ENCODE measurements at regions not wholly inside any gene's neighbourhood (a gene's known extent, or its start where the extent isn't known, plus 50 kb on each side); places are given as distances from the start of the nearest gene placed in this dataset.
A peak's percentile ranks its signal among the peaks of the same experiment; 100 is the strongest.

GRCh38 chr1:11374748-11375110 lies 101.7 kb downstream of the UBIAD1 start:
- Histone ChIP-seq H3K36me3 (ENCODE audit: insufficient read depth, low read length) (no peaks in the 10 kb centered on the region), H3K4me3 (ENCODE audit: insufficient read depth, low read length) (no peak overlapping the region), H3K9me3 (ENCODE audit: low read depth, low read length) (no peaks in the 10 kb centered on the region), H2AFZ (ENCODE audit: low read length) (no peak overlapping the region), H3K4me2 (ENCODE audit: insufficient read depth, low read length) (no peak overlapping the region), H3K27me3 (ENCODE audit: insufficient read depth, low read length) (peaks cover 6% of the 10 kb centered on the region), H4K20me1 (ENCODE audit: insufficient read depth, low read length) (no peaks in the 10 kb centered on the region), H3K79me2 (ENCODE audit: insufficient read depth, low read length) (no peaks in the 10 kb centered on the region), H3K27ac (ENCODE audit: low read depth, low read length) (no peak overlapping the region), H3K4me1 (ENCODE audit: insufficient read depth, low read length) (no peaks in the 10 kb centered on the region)
- TF ChIP-seq CTCF (IDR thresholded peaks at IDR 0.05; ENCODE audit: extremely low read depth, low read depth, low read length) = no peak
- peak; percentile 59 for DNase-seq (ENCODE audit: insufficient read length, low spot score, missing footprints)

- H2AFZ ChIP-seq (ENCODE audit: low read length) = no peak overlapping the region
- TF ChIP-seq CTCF (IDR thresholded peaks at IDR 0.05; ENCODE audit: extremely low read depth, low read depth, low read length) = no peak
- DNase-seq (ENCODE audit: insufficient read length, low spot score, missing footprints) = peak; percentile 49
- no peaks in the 10 kb centered on the region for H3K79me2 ChIP-seq (ENCODE audit: insufficient read depth, low read length)
- H4K20me1 ChIP-seq (ENCODE audit: insufficient read depth, low read length) = no peaks in the 10 kb centered on the region
- no peaks in the 10 kb centered on the region for H3K36me3 ChIP-seq (ENCODE audit: insufficient read depth, low read length)
- H3K4me1 ChIP-seq (ENCODE audit: insufficient read depth, low read length) = no peaks in the 10 kb centered on the region
- no peaks in the 10 kb centered on the region for H3K9me3 ChIP-seq (ENCODE audit: low read depth, low read length)
- H3K4me3 ChIP-seq (ENCODE audit: insufficient read depth, low read length) = no peak overlapping the region
- no peak overlapping the region for H3K27ac ChIP-seq (ENCODE audit: low read depth, low read length)
- H3K4me2 ChIP-seq (ENCODE audit: insufficient read depth, low read length) = no peak overlapping the region
- H3K27me3 ChIP-seq (ENCODE audit: insufficient read depth, low read length) = peaks cover 6% of the 10 kb centered on the region
Observed at GRCh38 chr1:11377001-11377583, 101.9 kb upstream of the DISP3 start.

- no peaks in the 10 kb centered on the region for H3K36me3 ChIP-seq (ENCODE audit: insufficient read depth, low read length)
- DNase-seq (ENCODE audit: insufficient read length, low spot score, missing footprints) = peak; percentile 53
- H3K27ac ChIP-seq (ENCODE audit: low read depth, low read length) = no peak overlapping the region
- H3K4me3 ChIP-seq (ENCODE audit: insufficient read depth, low read length) = no peak overlapping the region
- H3K27me3 ChIP-seq (ENCODE audit: insufficient read depth, low read length) = peaks cover 6% of the 10 kb centered on the region
- no peaks in the 10 kb centered on the region for H3K79me2 ChIP-seq (ENCODE audit: insufficient read depth, low read length)
- H3K4me1 ChIP-seq (ENCODE audit: insufficient read depth, low read length) = no peaks in the 10 kb centered on the region
- no peak overlapping the region for H2AFZ ChIP-seq (ENCODE audit: low read length)
- no peak for TF ChIP-seq CTCF (IDR thresholded peaks at IDR 0.05; ENCODE audit: extremely low read depth, low read depth, low read length)
- H3K4me2 ChIP-seq (ENCODE audit: insufficient read depth, low read length) = no peak overlapping the region
- H4K20me1 ChIP-seq (ENCODE audit: insufficient read depth, low read length) = no peaks in the 10 kb centered on the region
- no peaks in the 10 kb centered on the region for H3K9me3 ChIP-seq (ENCODE audit: low read depth, low read length)
Observed at GRCh38 chr1:11377954-11378353, 101.0 kb upstream of the DISP3 start.

GRCh38 chr1:11379851-11380250 lies 99.1 kb upstream of the DISP3 start:
- Histone ChIP-seq H3K27me3 (ENCODE audit: insufficient read depth, low read length) (peaks cover 6% of the 10 kb centered on the region), H3K9me3 (ENCODE audit: low read depth, low read length) (no peaks in the 10 kb centered on the region), H4K20me1 (ENCODE audit: insufficient read depth, low read length) (no peaks in the 10 kb centered on the region), H3K27ac (ENCODE audit: low read depth, low read length) (no peak overlapping the region), H3K4me3 (ENCODE audit: insufficient read depth, low read length) (no peak overlapping the region), H3K79me2 (ENCODE audit: insufficient read depth, low read length) (no peaks in the 10 kb centered on the region), H3K4me1 (ENCODE audit: insufficient read depth, low read length) (no peaks in the 10 kb centered on the region), H3K36me3 (ENCODE audit: insufficient read depth, low read length) (no peaks in the 10 kb centered on the region), H3K4me2 (ENCODE audit: insufficient read depth, low read length) (no peak overlapping the region), H2AFZ (ENCODE audit: low read length) (no peak overlapping the region)
- no peak for TF ChIP-seq CTCF (IDR thresholded peaks at IDR 0.05; ENCODE audit: extremely low read depth, low read depth, low read length)
- DNase-seq (ENCODE audit: insufficient read length, low spot score, missing footprints) = peak; percentile 45
